Stimulated activated naive CD4-positive, alpha-beta T cell treated with Interleukin-2 at 50 U/mL for 16 hours (primary cell): ENCODE measurements at regions not wholly inside any gene's neighbourhood (a gene's known extent, or its start where the extent isn't known, plus 50 kb on each side); places are given as distances from the start of the nearest gene placed in this dataset.

ENCODE experiments used
- DNase-seq: peaks from one replicate; lab custom pipeline; 2025; lab: John Stamatoyannopoulos, UW

- no peak for DNase-seq
Measured at GRCh38 chr20:51266353-51266752, 243.4 kb upstream of the KCNG1 start.

DNA sequence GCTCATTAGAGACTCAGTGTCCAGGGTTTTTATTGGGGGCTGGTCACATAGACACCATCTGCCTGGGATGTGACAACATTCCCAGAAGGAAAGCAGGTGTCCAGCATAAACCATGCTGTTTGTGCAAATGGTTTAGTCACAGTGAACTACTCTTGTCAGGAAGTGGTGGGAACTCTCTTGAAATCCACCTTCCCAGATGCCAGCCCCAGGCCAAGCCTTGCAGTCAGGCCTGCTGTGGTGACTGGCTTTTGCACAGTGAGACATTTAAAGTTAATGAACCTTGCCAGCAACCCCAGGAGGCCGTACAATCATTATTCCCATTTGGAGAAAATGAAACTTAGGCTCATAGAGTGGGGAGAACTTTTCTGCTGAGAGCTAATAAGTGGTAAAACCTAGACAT is 242.5 kb upstream of the KCNG1 start:
- no peak for DNase-seq

GRCh38 chr20:51262240-51262639 is 239.3 kb upstream of the KCNG1 start:
- no peak for DNase-seq

- DNase-seq, result no peak
Measured at GRCh38 chr20:51259455-51259854, 236.5 kb upstream of the KCNG1 start.

GRCh38 chr20:51258582-51259165 is 235.8 kb upstream of the KCNG1 start:
- DNase-seq, result no peak

DNA sequence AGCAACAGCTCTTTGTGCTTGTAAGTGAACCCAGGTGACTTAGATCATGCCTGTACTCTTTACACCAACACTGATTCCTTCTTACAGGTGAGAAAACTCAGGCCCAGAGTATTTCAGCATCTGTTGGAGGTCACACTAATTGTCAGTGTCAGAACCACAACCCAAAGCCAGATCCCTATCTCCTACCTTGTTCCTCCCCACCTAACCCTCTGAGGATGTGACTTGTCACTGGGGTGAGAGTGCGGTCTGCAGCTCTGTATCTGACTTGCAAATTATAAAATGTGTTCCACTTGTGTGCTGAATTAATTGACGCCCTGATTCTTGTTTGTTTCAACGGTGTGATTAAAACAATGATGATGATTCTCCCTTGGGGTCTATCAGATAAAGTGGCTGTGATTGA is 232.5 kb upstream of the KCNG1 start:
- DNase-seq, result no peak

DNA sequence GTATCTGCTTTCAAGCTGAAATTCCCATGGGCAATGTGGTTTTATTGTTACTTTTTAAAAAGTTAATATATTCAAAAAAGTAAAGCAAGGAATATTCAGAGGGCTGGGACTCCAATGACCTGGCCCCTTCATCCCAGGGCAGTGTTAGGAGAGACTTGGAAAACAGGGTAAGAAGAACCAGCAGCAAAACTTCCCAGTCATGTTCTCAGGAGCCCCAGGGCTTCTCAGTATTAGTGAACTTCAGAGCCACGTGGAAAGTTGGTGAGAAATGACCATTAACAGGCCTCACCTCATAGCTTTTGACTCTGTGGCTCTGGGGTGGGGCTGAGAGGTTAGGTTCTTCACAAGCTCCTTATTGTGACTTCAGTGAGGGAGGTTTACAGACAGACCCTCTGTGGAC is 230.4 kb upstream of the KCNG1 start:
- DNase-seq, result no peak

- no peak for DNase-seq
Measured at GRCh38 chr20:51249781-51250180, 226.9 kb upstream of the KCNG1 start.

- DNase-seq, result no peak
Measured at GRCh38 chr20:51249215-51249614, 226.3 kb upstream of the KCNG1 start.

- DNase-seq, result no peak
Measured at GRCh38 chr20:51244466-51244865, 221.6 kb upstream of the KCNG1 start.

GRCh38 chr20:51238675-51239305 is 215.9 kb upstream of the KCNG1 start:
- DNase-seq, result no peak

DNA sequence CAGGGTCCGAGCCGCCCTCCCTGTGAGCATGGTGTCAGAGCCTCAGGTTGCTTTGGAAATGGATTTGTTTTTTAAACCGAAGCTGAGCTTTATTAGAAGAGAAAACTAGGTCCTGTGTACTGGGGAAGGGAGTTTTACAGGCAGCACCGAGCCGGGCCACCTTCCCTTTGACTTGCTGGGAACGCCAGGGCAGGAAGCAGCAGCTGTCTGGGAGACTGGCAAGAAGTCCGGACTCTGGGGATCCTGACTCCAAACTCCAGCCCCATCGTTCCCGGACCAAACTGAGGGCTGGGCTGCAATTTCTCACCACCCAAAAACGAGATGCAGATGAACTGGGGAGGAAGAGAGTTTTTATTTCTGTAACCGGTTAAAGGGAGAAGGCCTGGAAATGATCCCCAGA is 214.9 kb upstream of the KCNG1 start:
- DNase-seq, result no peak

DNA sequence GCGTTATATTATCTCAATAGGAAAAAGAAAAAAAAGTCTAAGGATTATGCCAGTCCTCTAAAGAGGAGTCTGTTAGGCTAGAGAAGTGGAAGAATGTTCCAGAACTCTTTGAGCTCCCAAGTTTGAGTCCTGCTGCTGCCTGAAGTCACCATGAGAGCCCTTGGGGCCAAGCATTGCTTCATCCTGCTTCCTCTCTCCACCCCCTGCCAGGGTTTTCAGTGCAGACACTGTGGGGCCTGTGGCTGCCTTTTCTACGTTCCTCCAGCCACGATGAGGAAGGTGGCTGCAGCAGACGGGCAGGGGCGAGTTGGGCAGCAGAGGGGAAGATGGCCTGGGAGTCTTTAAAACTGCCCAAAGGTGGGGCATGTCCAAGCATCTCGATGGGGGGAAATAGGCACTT is 214.4 kb upstream of the KCNG1 start:
- no peak for DNase-seq

DNA sequence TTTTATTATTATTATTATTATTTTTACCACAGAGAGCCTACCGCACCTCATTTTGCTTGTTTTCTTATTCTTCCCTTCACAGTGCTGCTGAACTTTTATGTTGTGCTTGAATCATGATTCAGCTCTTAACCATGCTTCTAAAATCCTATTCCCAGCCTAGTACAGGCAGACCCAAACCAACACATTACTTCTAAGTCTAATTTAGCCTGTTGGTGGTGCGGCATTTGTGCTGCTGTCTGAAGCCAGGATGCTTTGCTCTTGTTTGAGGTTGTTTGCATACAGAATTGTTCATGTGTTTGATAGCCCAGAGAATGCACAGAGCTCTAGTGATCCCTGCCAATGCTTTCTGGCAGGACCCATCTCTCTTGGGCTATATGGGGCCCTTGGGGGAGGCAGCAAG is 213.5 kb upstream of the KCNG1 start:
- DNase-seq, result no peak

DNA sequence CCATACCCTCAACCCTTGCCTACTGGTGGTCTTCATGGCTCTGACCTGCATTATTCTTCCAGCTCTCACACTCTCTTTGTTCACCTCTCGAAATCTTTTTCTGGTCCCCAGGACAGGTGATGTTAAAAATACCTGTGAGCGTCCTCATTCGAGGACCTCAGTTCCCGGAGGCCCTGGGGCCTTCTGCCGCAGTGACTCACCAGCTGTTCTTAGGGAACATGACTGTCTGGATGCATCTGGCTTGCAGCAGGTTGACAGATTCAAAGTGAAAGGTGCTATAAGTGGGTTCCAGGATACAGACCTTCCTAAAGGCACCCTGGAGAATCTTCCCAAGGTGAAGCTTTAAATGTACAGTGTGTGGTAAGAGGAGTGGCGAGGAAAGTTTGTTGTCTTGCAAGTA is 210.4 kb upstream of the KCNG1 start:
- DNase-seq, result no peak

DNA sequence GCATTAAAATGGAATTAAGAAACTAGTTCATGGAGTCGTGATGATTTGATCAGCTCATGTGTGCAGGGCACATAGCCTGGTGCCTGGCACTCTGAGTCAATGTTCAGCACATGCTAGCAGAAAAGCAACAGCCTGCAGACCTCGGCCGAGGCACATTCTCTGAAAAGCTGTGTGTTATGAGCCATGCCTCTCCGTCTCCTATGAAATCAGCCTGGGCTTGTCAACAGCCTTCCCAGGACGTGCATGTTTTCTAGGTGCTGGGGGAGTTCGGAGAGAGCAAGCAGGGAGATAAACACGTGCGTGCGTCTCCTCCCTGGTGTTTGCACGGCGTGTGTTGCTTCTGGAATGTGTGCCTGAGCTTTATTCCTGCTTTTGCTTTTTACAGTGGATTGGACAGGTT is 207.8 kb upstream of the KCNG1 start:
- DNase-seq, result no peak

GRCh38 chr20:51228763-51229162 is 205.9 kb upstream of the KCNG1 start:
- DNase-seq, result no peak

DNA sequence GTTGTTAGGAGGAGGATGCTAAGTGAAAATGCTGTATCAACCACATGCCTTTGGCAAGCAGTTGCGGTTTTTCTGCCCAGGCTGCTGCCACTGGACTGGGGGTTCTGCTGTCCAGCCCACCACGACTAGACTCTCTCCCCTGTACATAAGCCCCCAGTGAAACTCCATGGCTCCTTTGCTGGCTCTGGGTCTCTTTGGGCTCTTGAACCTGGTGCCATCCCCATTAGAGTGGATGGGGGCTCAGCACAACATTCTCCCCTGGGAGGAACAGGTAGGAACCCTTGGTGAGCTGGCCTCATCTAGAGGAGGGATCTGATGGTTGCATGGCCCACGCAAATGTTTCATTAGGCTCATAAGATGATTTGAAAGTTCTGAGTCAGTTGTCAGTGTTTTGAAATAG is 204.8 kb upstream of the KCNG1 start:
- DNase-seq, result no peak

GRCh38 chr20:51223183-51223720 is 200.3 kb upstream of the KCNG1 start:
- no peak for DNase-seq

DNA sequence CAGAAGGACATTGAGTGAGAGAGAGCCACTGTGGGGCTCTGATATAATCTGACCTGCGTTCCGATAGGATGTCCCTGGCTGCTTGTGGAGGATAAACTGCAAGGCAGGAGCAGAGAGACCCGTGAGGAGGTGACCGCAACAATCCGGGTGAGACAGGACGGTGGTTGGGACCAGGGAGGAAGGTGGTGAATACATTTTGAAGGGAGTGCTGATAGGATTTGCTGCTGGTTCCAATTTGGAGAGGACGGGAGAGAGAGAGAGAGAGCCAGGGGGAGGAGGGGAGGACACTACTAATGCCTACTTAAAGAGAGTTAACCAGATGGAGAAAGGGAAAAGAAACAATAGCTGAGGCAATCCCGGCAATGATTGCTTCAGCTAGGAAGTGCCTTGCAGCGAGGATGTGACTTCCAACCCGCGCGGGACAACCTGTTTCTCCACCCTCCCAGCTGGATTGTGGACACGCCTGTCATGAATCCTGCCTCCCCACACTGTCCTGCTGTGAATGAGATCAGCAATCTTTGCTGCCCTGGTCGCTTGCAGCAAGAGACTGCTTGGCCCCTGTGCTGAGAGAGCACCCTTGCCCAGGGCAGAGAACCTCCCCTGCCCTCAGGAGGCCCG is 199.0 kb upstream of the KCNG1 start:
- DNase-seq, result no peak

- DNase-seq, result no peak
Measured at GRCh38 chr20:51221103-51221502, 198.2 kb upstream of the KCNG1 start.

DNA sequence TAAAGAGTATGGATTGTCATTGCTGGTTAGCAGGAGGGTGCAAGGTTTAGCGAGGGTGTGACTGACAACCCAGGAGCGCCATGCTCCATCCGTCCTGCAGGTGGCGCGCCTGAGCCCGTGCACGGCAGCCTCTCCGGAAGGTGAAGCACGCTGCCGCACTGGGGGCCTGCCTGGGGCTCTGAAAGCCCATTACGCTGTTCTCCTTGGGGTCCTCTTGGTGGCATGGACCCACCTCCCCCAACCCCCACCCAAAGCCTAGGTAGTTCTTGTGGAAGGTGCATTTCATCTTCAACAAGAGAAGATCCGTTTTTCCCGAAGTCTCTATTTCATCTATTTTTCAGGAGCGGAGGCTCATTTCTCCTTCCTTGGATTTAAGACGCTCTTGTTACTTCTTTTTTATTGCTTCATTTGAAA is 197.4 kb upstream of the KCNG1 start:
- DNase-seq, result peak; percentile 22

DNA sequence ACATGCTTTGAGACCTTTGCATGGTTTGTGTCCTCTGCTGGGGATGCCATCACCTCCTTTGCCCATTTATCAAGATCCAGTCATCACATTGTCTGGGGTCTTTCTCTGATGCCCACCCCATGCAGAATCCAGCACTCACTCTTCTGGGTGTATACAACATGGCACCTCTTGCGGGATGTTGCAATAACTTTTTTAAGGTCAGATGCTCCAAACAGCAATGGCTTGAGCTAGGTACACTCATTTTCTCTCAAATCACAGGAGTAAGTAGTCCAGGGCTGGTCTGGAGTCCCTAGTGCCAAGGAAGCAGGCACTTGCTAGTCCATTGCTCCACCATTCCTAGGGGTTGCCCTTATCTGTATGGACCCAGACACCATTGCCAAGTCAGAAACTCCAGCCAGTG is 196.6 kb upstream of the KCNG1 start:
- DNase-seq, result no peak

GRCh38 chr20:51218603-51219002 is 195.7 kb upstream of the KCNG1 start:
- DNase-seq, result no peak
